ENCODE measurements at regions not wholly inside any gene's neighbourhood (a gene's known extent, or its start where the extent isn't known, plus 50 kb on each side); places are given as distances from the start of the nearest gene placed in this dataset.

- CTCF ChIA-PET: no interaction called here
- intact Hi-C loops (cut with micrococcal nuclease; ENCODE audit: unreplicated experiment): no loop called here
- no peaks in the 10 kb centered on the region for H3K36me3 Mint-ChIP-seq (ENCODE audit: insufficient read depth, unreplicated experiment)
- no peak overlapping the region for H3K4me3 Mint-ChIP-seq (ENCODE audit: low read depth, unreplicated experiment)
- no TSS peak for BruUV-seq (replicated peaks)
- no peak for TF ChIP-seq CTCF (IDR thresholded peaks at IDR 0.05; ENCODE audit: unreplicated experiment)
- no peaks in the 10 kb centered on the region for H3K27me3 Mint-ChIP-seq (ENCODE audit: unreplicated experiment)
- H3K4me1 Mint-ChIP-seq (ENCODE audit: low read depth, unreplicated experiment): no peaks in the 10 kb centered on the region
- no peak overlapping the region for H3K27ac Mint-ChIP-seq (ENCODE audit: unreplicated experiment)
- DNase-seq: no peak
- H3K9me3 Mint-ChIP-seq (ENCODE audit: low read depth, unreplicated experiment): peaks cover 7% of the 10 kb centered on the region
Measured at GRCh38 chr16:6189216-6189615, 1091.6 kb upstream of the EEF2KMT start.

GRCh38 chr16:6177616-6178180, 1080.1 kb upstream of the EEF2KMT start:
- TF ChIP-seq CTCF (IDR thresholded peaks at IDR 0.05; ENCODE audit: unreplicated experiment): no peak
- H3K36me3 Mint-ChIP-seq (ENCODE audit: insufficient read depth, unreplicated experiment): no peaks in the 10 kb centered on the region
- peaks cover 5% of the 10 kb centered on the region for H3K9me3 Mint-ChIP-seq (ENCODE audit: low read depth, unreplicated experiment)
- H3K27ac Mint-ChIP-seq (ENCODE audit: unreplicated experiment): no peak overlapping the region
- no peak overlapping the region for H3K4me3 Mint-ChIP-seq (ENCODE audit: low read depth, unreplicated experiment)
- no peak for DNase-seq
- no TSS peak for BruUV-seq (replicated peaks)
- CTCF ChIA-PET: interaction anchor here (0.6 to 0.7 kb wide), 3 partner anchors 11 to 752 kb away, joined by 3 to 8 read pairs (median 3); no protein-coding TSS in a partner anchor
- no peaks in the 10 kb centered on the region for H3K4me1 Mint-ChIP-seq (ENCODE audit: low read depth, unreplicated experiment)
- no peaks in the 10 kb centered on the region for H3K27me3 Mint-ChIP-seq (ENCODE audit: unreplicated experiment)
- intact Hi-C loops (cut with micrococcal nuclease; ENCODE audit: unreplicated experiment): no loop called here

- no peaks in the 10 kb centered on the region for H3K4me1 Mint-ChIP-seq (ENCODE audit: low read depth, unreplicated experiment)
- no peaks in the 10 kb centered on the region for H3K27me3 Mint-ChIP-seq (ENCODE audit: unreplicated experiment)
- intact Hi-C loops (cut with micrococcal nuclease; ENCODE audit: unreplicated experiment): no loop called here
- H3K36me3 Mint-ChIP-seq (ENCODE audit: insufficient read depth, unreplicated experiment): no peaks in the 10 kb centered on the region
- CTCF ChIA-PET: no interaction called here
- H3K4me3 Mint-ChIP-seq (ENCODE audit: low read depth, unreplicated experiment): no peak overlapping the region
- no peak for TF ChIP-seq CTCF (IDR thresholded peaks at IDR 0.05; ENCODE audit: unreplicated experiment)
- BruUV-seq (replicated peaks): no TSS peak
- DNase-seq: no peak
- H3K9me3 Mint-ChIP-seq (ENCODE audit: low read depth, unreplicated experiment): no peaks in the 10 kb centered on the region
- H3K27ac Mint-ChIP-seq (ENCODE audit: unreplicated experiment): no peak overlapping the region
Measured at GRCh38 chr16:6170022-6170421, 1072.4 kb upstream of the EEF2KMT start.

GRCh38 chr16:6165330-6165979, 1067.9 kb upstream of the EEF2KMT start:
- CTCF ChIA-PET: interaction anchor here (0.6 kb wide), 1 partner anchor 11 kb away, joined by 3 read pairs; no protein-coding TSS in a partner anchor
- no peak for DNase-seq
- no TSS peak for BruUV-seq (replicated peaks)

More at GRCh38 chr16:6165330-6165979, 1067.9 kb upstream of the EEF2KMT start:
- intact Hi-C loops (cut with micrococcal nuclease; ENCODE audit: unreplicated experiment): no loop called here
- no peak overlapping the region for H3K4me3 Mint-ChIP-seq (ENCODE audit: low read depth, unreplicated experiment)
- H3K36me3 Mint-ChIP-seq (ENCODE audit: insufficient read depth, unreplicated experiment): no peaks in the 10 kb centered on the region
- no peak for TF ChIP-seq CTCF (IDR thresholded peaks at IDR 0.05; ENCODE audit: unreplicated experiment)
- H3K4me1 Mint-ChIP-seq (ENCODE audit: low read depth, unreplicated experiment): no peaks in the 10 kb centered on the region
- H3K27ac Mint-ChIP-seq (ENCODE audit: unreplicated experiment): no peak overlapping the region
- peaks cover 2% of the 10 kb centered on the region for H3K9me3 Mint-ChIP-seq (ENCODE audit: low read depth, unreplicated experiment)
- no peaks in the 10 kb centered on the region for H3K27me3 Mint-ChIP-seq (ENCODE audit: unreplicated experiment)

Measured in Calu3 (cell line).